HepG2 (cell line): ENCODE measurements at regions not wholly inside any gene's neighbourhood (a gene's known extent, or its start where the extent isn't known, plus 50 kb on each side); places are given as distances from the start of the nearest gene placed in this dataset.

Experiments
- ATAC-seq: fragments of 200-7000 bp; cut with Tn5 transposase; 3 replicates; pipeline ENCODE4 v1.9.1; 2020; ENCODE audit warnings: mild to moderate bottlenecking, moderate library complexity
- BruUV-seq: library from RNA; stranded (reverse); fragments of 400-500 nt; replicated peaks from 2 replicates; lab custom pipeline; 2021; lab: Mats Ljungman, UMichigan
- CTCF ChIA-PET: fragments of 300-600 bp; formaldehyde crosslinking; extraction: SDS; loops from one replicate; lab custom pipeline; 2021; ENCODE audit warnings: low total read pairs, inconsistent platforms, low intra/inter-chr PET ratio; lab: Yijun Ruan, JAX
- POLR2A ChIA-PET: fragments of 350-600 bp; sonication (Branson Sonifier 250); formaldehyde crosslinking; loops from one replicate; lab custom pipeline; 2020; ENCODE audit warnings: antibody characterized with exemption, inconsistent platforms; lab: Yijun Ruan, JAX
- DNase-seq: peaks from one replicate; pipeline ENCODE4 v3.0.0-alpha.2; 2015; ENCODE audit warnings: low spot score
- FAIRE-seq: peaks from 3 replicates; lab custom pipeline; 2011; peaks lifted over from hg19 to GRCh38; lab: Jason Lieb, UNC
- H2AFZ ChIP-seq: one replicate; pipeline ENCODE4 v1.6.1; 2011; ENCODE audit warnings: low read length, inconsistent platforms
- H3K27ac ChIP-seq: fragments of 300-600 bp; 3 replicates; pipeline ENCODE4 v1.8.0; 2011; ENCODE audit warnings: mixed run types, mild to moderate bottlenecking, mixed read lengths, low read length, inconsistent platforms; ENCODE audit not compliant: insufficient read depth; ENCODE audit errors: extremely low read length
- H3K27me3 ChIP-seq, 2 experiments: fragments of 200-600 bp in 1 of 2; 2 replicates in 1 of 2; 3 replicates in 1 of 2; pipeline versions ENCODE4 v1.6.0 to v1.8.0; 2011; ENCODE audit warnings: low read length in 2 of 2, mild to moderate bottlenecking in 2 of 2, moderate library complexity in 2 of 2, inconsistent platforms in 1 of 2; ENCODE audit not compliant: insufficient read depth in 2 of 2, control insufficient read depth in 1 of 2
- H3K36me3 ChIP-seq, 2 experiments: fragments of 200-600 bp in 1 of 2; replicated peaks in 1 of 2; 2 replicates in 1 of 2; 3 replicates in 1 of 2; pipeline versions ENCODE4 v1.5.1 to v1.8.0; 2011; ENCODE audit warnings: low read length in 2 of 2, inconsistent platforms in 1 of 2; ENCODE audit not compliant: insufficient read depth in 2 of 2, control insufficient read depth in 1 of 2
- H3K4me1 ChIP-seq: 2 replicates; pipeline ENCODE4 v1.5.1; 2012; ENCODE audit warnings: low read length, inconsistent platforms; ENCODE audit not compliant: insufficient read depth
- H3K4me2 ChIP-seq: 2 replicates; pipeline ENCODE4 v1.6.0; 2011; ENCODE audit warnings: low read depth, low read length, inconsistent platforms
- H3K4me3 ChIP-seq, 3 experiments: fragments of 200-600 bp in 1 of 3; sonication (generic), shearing (Covaris generic) in 1 of 3; replicated peaks in 1 of 3; 2 replicates each; pipeline ENCODE4 v1.5.1; 2011 to 2016; ENCODE audit warnings: low read length in 3 of 3, inconsistent platforms in 2 of 3, low read depth in 2 of 3, mild to moderate bottlenecking in 2 of 3, control low read depth in 1 of 3, mixed read lengths in 1 of 3; ENCODE audit not compliant: insufficient read depth in 1 of 3
- H3K79me2 ChIP-seq: one replicate; pipeline ENCODE4 v1.6.1; 2011; ENCODE audit warnings: low read length, inconsistent platforms; ENCODE audit not compliant: insufficient read depth
- H3K9ac ChIP-seq: 2 replicates; pipeline ENCODE4 v1.6.0; 2011; ENCODE audit warnings: mild to moderate bottlenecking, low read depth, low read length, inconsistent platforms; ENCODE audit not compliant: insufficient read depth
- H3K9me3 ChIP-seq: 2 replicates; pipeline ENCODE4 v1.5.1; 2012; ENCODE audit warnings: mild to moderate bottlenecking, low read length
- H4K20me1 ChIP-seq: 2 replicates; pipeline ENCODE4 v1.6.0; 2011; ENCODE audit warnings: inconsistent platforms, mild to moderate bottlenecking, low read length, moderate library complexity; ENCODE audit not compliant: insufficient read depth
- ADNP ChIP-seq: sonication (generic); formaldehyde crosslinking; IDR thresholded peaks from 2 replicates; pipeline ENCODE4 v1.4.0; 2020; ENCODE audit warnings: missing genetic modification reagents
- FOXA1 ChIP-seq, 2 experiments: fragments of 450-650 bp in 1 of 2; sonication (generic) in 1 of 2; formaldehyde crosslinking in 1 of 2; IDR thresholded peaks; 2 replicates each; pipeline versions ENCODE4 v1.4.0 to v1.6.1; 2016 to 2020; ENCODE audit warnings: missing genetic modification reagents in 1 of 2
- HHEX ChIP-seq: IDR thresholded peaks from 2 replicates; pipeline ENCODE4 v1.6.1; 2016; ENCODE audit warnings: control low read depth
- HOXA5 ChIP-seq: sonication (generic); formaldehyde crosslinking; IDR thresholded peaks from 2 replicates; pipeline ENCODE4 v1.4.0; 2020; ENCODE audit warnings: missing genetic modification reagents
- HOXD1 ChIP-seq: sonication (generic); formaldehyde crosslinking; IDR thresholded peaks from 2 replicates; pipeline ENCODE4 v1.5.0; 2020; ENCODE audit warnings: missing genetic modification reagents
- KDM5A ChIP-seq: fragments of 200-600 bp; sonication (generic); IDR thresholded peaks from 2 replicates; pipeline ENCODE4 v1.7.0; 2018; ENCODE audit warnings: antibody characterized with exemption, mild to moderate bottlenecking, low read length, borderline replicate concordance
- KDM6A ChIP-seq: IDR thresholded peaks from 2 replicates; pipeline ENCODE4 v1.6.1; 2016; ENCODE audit warnings: low read depth
- KLF12 ChIP-seq: sonication (generic); formaldehyde crosslinking; IDR thresholded peaks from 2 replicates; pipeline ENCODE4 v1.4.0; 2020; ENCODE audit warnings: missing genetic modification reagents, borderline replicate concordance
- KLF9 ChIP-seq: IDR thresholded peaks from 2 replicates; pipeline ENCODE4 v1.6.1; 2016; ENCODE audit warnings: low read depth
- MYPOP ChIP-seq: sonication (generic); formaldehyde crosslinking; IDR thresholded peaks from 2 replicates; pipeline ENCODE4 v1.8.1; 2023; ENCODE audit warnings: mild to moderate bottlenecking, moderate library complexity, missing genetic modification reagents
- NBN ChIP-seq: fragments of 450-650 bp; conservative IDR thresholded peaks from 2 replicates; pipeline ENCODE4 v1.6.1; 2017
- NR3C1 ChIP-seq: sonication (generic); formaldehyde crosslinking; IDR thresholded peaks from 2 replicates; pipeline ENCODE4 v1.4.0; 2020; ENCODE audit warnings: missing genetic modification reagents
- PPARG ChIP-seq: conservative IDR thresholded peaks from 2 replicates; pipeline ENCODE4 v1.6.1; 2016; ENCODE audit warnings: missing biosample characterization, missing genetic modification reagents
- PTBP1 ChIP-seq: fragments of 200-400 bp; formaldehyde crosslinking; IDR thresholded peaks from 2 replicates; pipeline ENCODE4 v1.6.1; 2018; ENCODE audit warnings: low read length, low read depth; ENCODE audit not compliant: poor library complexity, severe bottlenecking
- RARA ChIP-seq: IDR thresholded peaks from 2 replicates; pipeline ENCODE4 v1.6.1; 2016; ENCODE audit warnings: missing genetic modification reagents, missing compliant biosample characterization
- RFX1 ChIP-seq: fragments of 450-650 bp; IDR thresholded peaks from 2 replicates; pipeline ENCODE4 v1.6.1; 2017
- RORA ChIP-seq: sonication (generic); formaldehyde crosslinking; IDR thresholded peaks from 2 replicates; pipeline ENCODE4 v1.5.0; 2020; ENCODE audit warnings: mild to moderate bottlenecking, missing genetic modification reagents, moderate library complexity
- SOX13 ChIP-seq, 3 experiments: fragments of 450-650 bp in 1 of 3; sonication (generic) in 1 of 3; formaldehyde crosslinking in 1 of 3; IDR thresholded peaks in 2 of 3; conservative IDR thresholded peaks in 1 of 3; 2 replicates each; pipeline versions ENCODE4 v1.5.0 to v1.6.1; 2016 to 2020; ENCODE audit warnings: antibody characterized with exemption in 1 of 3, mild to moderate bottlenecking in 1 of 3, missing compliant biosample characterization in 1 of 3, missing genetic modification reagents in 1 of 3, moderate library complexity in 1 of 3
- SOX5 ChIP-seq: IDR thresholded peaks from 2 replicates; pipeline ENCODE4 v1.6.1; 2016; ENCODE audit warnings: borderline replicate concordance
- XBP1 ChIP-seq: sonication (generic); formaldehyde crosslinking; IDR thresholded peaks from 2 replicates; pipeline ENCODE4 v1.5.0; 2020; ENCODE audit warnings: missing genetic modification reagents
- ZBTB7B ChIP-seq: sonication (generic); formaldehyde crosslinking; IDR thresholded peaks from 2 replicates; pipeline ENCODE4 v1.4.0; 2020; ENCODE audit warnings: missing genetic modification reagents
- ZNF264 ChIP-seq: sonication (generic); formaldehyde crosslinking; IDR thresholded peaks from 2 replicates; pipeline ENCODE4 v1.4.0; 2020; ENCODE audit warnings: missing genetic modification reagents
- ZNF317 ChIP-seq: sonication (generic); formaldehyde crosslinking; IDR thresholded peaks from 2 replicates; pipeline ENCODE4 v1.5.0; 2020; ENCODE audit warnings: mild to moderate bottlenecking, missing genetic modification reagents
- ZNF547 ChIP-seq: sonication (generic); formaldehyde crosslinking; IDR thresholded peaks from 2 replicates; pipeline ENCODE4 v1.5.1; 2020; ENCODE audit warnings: mild to moderate bottlenecking, missing genetic modification reagents
- ZNF550 ChIP-seq: sonication (generic); formaldehyde crosslinking; IDR thresholded peaks from 2 replicates; pipeline ENCODE4 v1.4.0; 2020; ENCODE audit warnings: mild to moderate bottlenecking, missing genetic modification reagents, borderline replicate concordance
- ZNF558 ChIP-seq: sonication (generic); formaldehyde crosslinking; IDR thresholded peaks from 2 replicates; pipeline ENCODE4 v1.9.0; 2022; ENCODE audit warnings: mild to moderate bottlenecking, missing genetic modification reagents, borderline replicate concordance
- ZNF776 ChIP-seq: sonication (generic); formaldehyde crosslinking; IDR thresholded peaks from 2 replicates; pipeline ENCODE4 v1.4.0; 2020; ENCODE audit warnings: mild to moderate bottlenecking, missing genetic modification reagents
- ZNF816 ChIP-seq: sonication (generic); formaldehyde crosslinking; IDR thresholded peaks from 2 replicates; pipeline ENCODE4 v1.8.0; 2022; ENCODE audit warnings: missing genetic modification reagents, mild to moderate bottlenecking, borderline replicate concordance
- ZSCAN12 ChIP-seq: sonication (generic); formaldehyde crosslinking; IDR thresholded peaks from 2 replicates; pipeline ENCODE4 v1.9.0; 2021; ENCODE audit warnings: mild to moderate bottlenecking, missing genetic modification reagents
- WGBS: methylation state at CpG from one replicate; pipeline ENCODE4 v1.1.6; 2017; ENCODE audit warnings: low lambda C conversion rate; 5-methylcytosine and 5-hydroxymethylcytosine counted together
- in situ Hi-C: cut with HindIII; loops from 2 replicates; pipeline ENCODE4 v1.10.0; 2017; ENCODE audit warnings: low pct_unique_long_range_greater_than_20kb; ENCODE audit not compliant: extremely low pct_ligation_motif_present
- intact Hi-C: fragments of 100-400 bp; cut with micrococcal nuclease; formaldehyde crosslinking; loops from one replicate; pipeline ENCODE4 v1.10.0; 2022; ENCODE audit not compliant: unreplicated experiment

DNA sequence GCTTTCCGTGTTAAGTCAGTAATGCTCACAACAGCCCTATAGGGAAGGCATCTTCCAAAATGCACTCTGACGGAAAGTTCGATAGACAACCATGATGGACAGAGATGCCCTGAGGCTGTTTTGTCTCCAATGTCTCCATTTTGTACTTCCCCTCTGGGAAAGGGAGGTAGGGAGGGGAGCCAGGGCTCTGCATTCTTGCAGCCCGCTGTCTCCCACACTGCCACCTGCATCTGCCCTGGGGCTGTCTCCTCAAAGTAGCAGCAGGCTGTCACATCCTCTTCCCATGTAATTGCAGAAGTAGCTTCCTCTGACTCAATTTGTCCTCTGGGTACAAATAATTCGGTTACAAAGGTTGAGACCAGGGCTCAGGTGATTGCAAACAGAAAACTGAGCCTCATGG lies 131.4 kb downstream of the GPAM start (continued):
- TF ChIP-seq ZNF550 (CRISPR knock-in tag), result no peak

GRCh38 chr10:112053895-112054294 lies 129.7 kb downstream of the GPAM start:
- POLR2A ChIA-PET, result no interaction called here
- BruUV-seq, result no TSS peak
- TF ChIP-seq FOXA1 (IDR thresholded peaks at IDR 0.05), result no peak
- peak; percentile 40; the same call in 1 of the 2 replicates for TF ChIP-seq FOXA1 (CRISPR knock-in tag; IDR thresholded peaks at IDR 0.05)
- peak; percentile 46; the same call in 1 of the 2 replicates for TF ChIP-seq HHEX (CRISPR knock-in tag)
- TF ChIP-seq SOX5, result no peak
- TF ChIP-seq ZSCAN12, result no peak
- no peak for TF ChIP-seq KDM6A (CRISPR knock-in tag)
- TF ChIP-seq NBN, result no peak
- no peak for TF ChIP-seq PPARG (CRISPR knock-in tag)
- no peak for TF ChIP-seq PTBP1
- TF ChIP-seq ZNF317, result no peak
- TF ChIP-seq HOXD1, result no peak
- no peak for TF ChIP-seq ZNF816 (CRISPR knock-in tag)
- TF ChIP-seq HOXA5 (CRISPR knock-in tag), result no peak
- no peak for TF ChIP-seq KLF12
- TF ChIP-seq RORA (CRISPR knock-in tag), result no peak
- no peak for TF ChIP-seq RFX1
- TF ChIP-seq MYPOP (CRISPR knock-in tag), result no peak
- no peak for TF ChIP-seq ZNF264 (CRISPR knock-in tag)
- TF ChIP-seq ZNF558, result no peak
- TF ChIP-seq ZBTB7B, result no peak
- no peak for TF ChIP-seq XBP1 (CRISPR knock-in tag)
- TF ChIP-seq SOX13 (IDR thresholded peaks at IDR 0.05), result no peak
- TF ChIP-seq SOX13 (CRISPR knock-in tag; conservative IDR thresholded peaks at IDR 0.05 in 1 of 2, IDR thresholded peaks at IDR 0.05 in 1 of 2), result peak in 1 of 2 experiments; percentile 34; a peak in 1 of 4 replicates
- TF ChIP-seq ZNF776 (CRISPR knock-in tag), result no peak
- no peak for TF ChIP-seq NR3C1
- TF ChIP-seq KDM5A, result no peak
- no peak for TF ChIP-seq ADNP (CRISPR knock-in tag)
- TF ChIP-seq ZNF547, result no peak
- 0 out of 2 replicates have a peak, but pooled peaks have one; percentile 43 for TF ChIP-seq RARA (CRISPR knock-in tag)
- TF ChIP-seq KLF9 (CRISPR knock-in tag), result no peak

More at GRCh38 chr10:112053895-112054294, 129.7 kb downstream of the GPAM start:
- Histone ChIP-seq H3K36me3 (no peaks in the 10 kb centered on the region), H3K27me3 (no peaks in the 10 kb centered on the region), H3K27ac (no peak overlapping the region), H3K4me2 (no peak overlapping the region), H3K4me1 (peaks cover 10% of the 10 kb centered on the region), H3K9ac (no peak overlapping the region), H3K79me2 (no peaks in the 10 kb centered on the region), H4K20me1 (no peaks in the 10 kb centered on the region), H3K9me3 (no peaks in the 10 kb centered on the region), H3K4me3 (no peak overlapping the region), H2AFZ (no peak overlapping the region)
- no peak for FAIRE-seq
- 40% methylated on average over 1 of the region's 1 CpG for WGBS
- ATAC-seq, result peak; percentile 58
- peak; percentile 61 for DNase-seq
- intact Hi-C loops, result no loop called here
- in situ Hi-C loops, result no loop called here
- CTCF ChIA-PET, result no interaction called here
